Ishikawa (cell line): ENCODE measurements at regions not wholly inside any gene's neighbourhood (a gene's known extent, or its start where the extent isn't known, plus 50 kb on each side); places are given as distances from the start of the nearest gene placed in this dataset.

ENCODE experiments used
- CREB1 ChIP-seq: IDR thresholded peaks from 2 replicates; pipeline ENCODE4 v1.6.1; 2012; ENCODE audit warnings: low read depth
- EP300 ChIP-seq: IDR thresholded peaks from 2 replicates; pipeline ENCODE4 v1.6.1; 2012; ENCODE audit warnings: borderline replicate concordance
- RAD21 ChIP-seq: IDR thresholded peaks from 2 replicates; pipeline ENCODE4 v1.6.1; 2012; ENCODE audit warnings: low read depth
- TAF1 ChIP-seq: IDR thresholded peaks from 2 replicates; pipeline ENCODE4 v1.6.1; 2012; ENCODE audit warnings: low read depth, mild to moderate bottlenecking
- TCF12 ChIP-seq: IDR thresholded peaks from 2 replicates; pipeline ENCODE4 v1.6.1; 2012; ENCODE audit warnings: low read depth
- TF ChIP-seq, protein P1 (sequence below): IDR thresholded peaks from 2 replicates; pipeline ENCODE4 v1.6.1; 2012

DNA sequence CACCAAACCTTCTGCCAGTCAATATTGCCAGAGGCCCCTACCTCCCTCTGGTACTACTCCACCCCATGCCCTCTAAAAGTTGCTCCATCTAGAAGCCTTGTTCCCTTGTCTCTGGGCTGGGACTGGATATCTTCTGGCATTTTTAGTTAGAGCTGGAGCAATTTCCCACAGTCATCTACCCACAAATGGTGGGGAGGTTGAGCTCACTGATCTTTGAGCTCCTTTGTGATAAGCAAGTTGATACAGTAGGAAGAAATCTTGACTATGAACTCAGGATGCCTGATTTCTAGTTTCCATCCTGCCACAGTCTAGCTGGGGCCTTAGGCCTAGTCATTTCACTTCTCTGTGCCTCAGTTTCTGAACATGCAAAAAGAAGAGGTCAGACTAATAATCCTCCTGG is 155.0 kb downstream of the MAIP1 start:
- TF ChIP-seq, protein P1, sequence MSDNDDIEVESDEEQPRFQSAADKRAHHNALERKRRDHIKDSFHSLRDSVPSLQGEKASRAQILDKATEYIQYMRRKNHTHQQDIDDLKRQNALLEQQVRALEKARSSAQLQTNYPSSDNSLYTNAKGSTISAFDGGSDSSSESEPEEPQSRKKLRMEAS, result no peak
- TF ChIP-seq EP300, result no peak
- TF ChIP-seq TCF12, result no peak
- no peak for TF ChIP-seq TAF1
- no peak for TF ChIP-seq CREB1
- TF ChIP-seq RAD21, result no peak
